A673 (cell line): ENCODE measurements at regions not wholly inside any gene's neighbourhood (a gene's known extent, or its start where the extent isn't known, plus 50 kb on each side); places are given as distances from the start of the nearest gene placed in this dataset.

Experiments used
- BruUV-seq: library from RNA; stranded (reverse); fragments of 400-500 nt; replicated peaks from 2 replicates; lab custom pipeline; 2021; lab: Mats Ljungman, UMichigan
- CTCF ChIA-PET: fragments of 300-600 bp; sonication (Branson Sonifier 250); formaldehyde crosslinking; loops from one replicate; lab custom pipeline; 2022; ENCODE audit warnings: antibody characterized with exemption; lab: Charles Lee
- POLR2A ChIA-PET: fragments of 300-600 bp; sonication (Branson Sonifier 250); formaldehyde crosslinking; loops from one replicate; lab custom pipeline; 2022; ENCODE audit warnings: antibody characterized with exemption; ENCODE audit not compliant: low non-redundant PET; lab: Charles Lee
- DNase-seq: peaks from one replicate; pipeline ENCODE4 v3.0.0-alpha.2; 2015; ENCODE audit warnings: low spot score
- H3K27ac ChIP-seq: fragments of 200-600 bp; sonication (generic); 2 replicates; pipeline ENCODE4 v1.5.1; 2016; ENCODE audit warnings: mixed run types, low read depth, mild to moderate bottlenecking, mixed read lengths, antibody characterized with exemption, low read length; ENCODE audit not compliant: poor library complexity, severe bottlenecking
- H3K27me3 ChIP-seq: fragments of 200-600 bp; sonication (generic); replicated peaks from 2 replicates; pipeline ENCODE4 v1.6.1; 2017; ENCODE audit warnings: mixed run types, low read depth, mild to moderate bottlenecking, mixed read lengths, antibody characterized with exemption, low read length; ENCODE audit not compliant: insufficient read depth, poor library complexity
- H3K36me3 ChIP-seq: fragments of 200-600 bp; sonication (generic); 2 replicates; pipeline ENCODE4 v1.6.1; 2016; ENCODE audit warnings: mixed run types, mild to moderate bottlenecking, mixed read lengths, antibody characterized with exemption, low read length; ENCODE audit not compliant: insufficient read depth, poor library complexity, severe bottlenecking
- H3K4me1 ChIP-seq: fragments of 200-600 bp; sonication (generic); 2 replicates; pipeline ENCODE4 v1.6.1; 2017; ENCODE audit warnings: mixed run types, mild to moderate bottlenecking, mixed read lengths, antibody characterized with exemption, low read length; ENCODE audit not compliant: insufficient read depth, poor library complexity, severe bottlenecking
- H3K4me3 ChIP-seq: fragments of 200-600 bp; sonication (generic); 2 replicates; pipeline ENCODE4 v1.5.1; 2016; ENCODE audit warnings: low read depth, mixed run types, mild to moderate bottlenecking, mixed read lengths, low read length; ENCODE audit not compliant: poor library complexity, severe bottlenecking
- H3K9me3 ChIP-seq: fragments of 200-600 bp; sonication (generic); 2 replicates; pipeline ENCODE4 v1.6.1; 2016; ENCODE audit warnings: mixed run types, low read depth, mild to moderate bottlenecking, mixed read lengths, antibody characterized with exemption, low read length; ENCODE audit not compliant: poor library complexity, severe bottlenecking
- EZH2 ChIP-seq: fragments of 200-600 bp; sonication (generic); IDR thresholded peaks from 2 replicates; pipeline ENCODE4 v1.6.1; 2017; ENCODE audit warnings: borderline replicate concordance, low read depth, mild to moderate bottlenecking, mixed read lengths, antibody characterized with exemption, low read length; ENCODE audit not compliant: poor library complexity, severe bottlenecking
- intact Hi-C: fragments of 100-400 bp; cut with micrococcal nuclease; formaldehyde crosslinking; loops from one replicate; pipeline ENCODE4 v1.10.0; 2022; ENCODE audit not compliant: unreplicated experiment
- TF ChIP-seq, protein P1 (sequence below): fragments of 300-800, 200-600 bp; sonication (generic); conservative IDR thresholded peaks from 2 replicates; pipeline ENCODE4 v1.5.1; 2017; ENCODE audit warnings: low read depth, mild to moderate bottlenecking, antibody characterized with exemption, low read length, moderate library complexity, mixed read lengths

DNA sequence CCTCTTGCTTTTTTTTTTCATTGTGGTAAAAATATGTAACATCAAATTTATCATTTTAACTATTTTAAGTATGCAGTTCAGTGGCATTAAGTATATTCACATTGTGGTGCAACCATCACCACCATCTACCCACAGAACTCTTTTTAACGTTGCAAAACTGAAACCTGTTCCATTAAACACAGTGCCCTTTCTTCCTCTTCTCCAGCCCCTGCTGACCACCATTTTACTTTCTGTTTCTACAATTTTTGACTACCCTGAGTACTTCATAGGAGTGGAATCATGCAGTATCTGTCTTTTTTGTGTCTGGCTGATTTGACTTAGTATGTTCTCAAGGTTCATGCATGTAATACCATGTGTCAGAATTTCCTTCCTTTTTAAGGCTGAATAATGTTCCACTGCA is 153.1 kb downstream of the FGF9 start:
- Histone ChIP-seq H3K4me3 (no peak overlapping the region), H3K36me3 (no peaks in the 10 kb centered on the region), H3K9me3 (no peaks in the 10 kb centered on the region), H3K27me3 (peaks cover 4% of the 10 kb centered on the region), H3K27ac (no peak overlapping the region), H3K4me1 (no peaks in the 10 kb centered on the region)
- intact Hi-C loops, result no loop called here
- no peak for DNase-seq
- no TSS peak for BruUV-seq
- ChIA-PET CTCF (no interaction called here), POLR2A (no interaction called here)
- no peak for TF ChIP-seq EZH2
- TF ChIP-seq, protein P1, sequence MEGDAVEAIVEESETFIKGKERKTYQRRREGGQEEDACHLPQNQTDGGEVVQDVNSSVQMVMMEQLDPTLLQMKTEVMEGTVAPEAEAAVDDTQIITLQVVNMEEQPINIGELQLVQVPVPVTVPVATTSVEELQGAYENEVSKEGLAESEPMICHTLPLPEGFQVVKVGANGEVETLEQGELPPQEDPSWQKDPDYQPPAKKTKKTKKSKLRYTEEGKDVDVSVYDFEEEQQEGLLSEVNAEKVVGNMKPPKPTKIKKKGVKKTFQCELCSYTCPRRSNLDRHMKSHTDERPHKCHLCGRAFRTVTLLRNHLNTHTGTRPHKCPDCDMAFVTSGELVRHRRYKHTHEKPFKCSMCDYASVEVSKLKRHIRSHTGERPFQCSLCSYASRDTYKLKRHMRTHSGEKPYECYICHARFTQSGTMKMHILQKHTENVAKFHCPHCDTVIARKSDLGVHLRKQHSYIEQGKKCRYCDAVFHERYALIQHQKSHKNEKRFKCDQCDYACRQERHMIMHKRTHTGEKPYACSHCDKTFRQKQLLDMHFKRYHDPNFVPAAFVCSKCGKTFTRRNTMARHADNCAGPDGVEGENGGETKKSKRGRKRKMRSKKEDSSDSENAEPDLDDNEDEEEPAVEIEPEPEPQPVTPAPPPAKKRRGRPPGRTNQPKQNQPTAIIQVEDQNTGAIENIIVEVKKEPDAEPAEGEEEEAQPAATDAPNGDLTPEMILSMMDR, result no peak

DNA sequence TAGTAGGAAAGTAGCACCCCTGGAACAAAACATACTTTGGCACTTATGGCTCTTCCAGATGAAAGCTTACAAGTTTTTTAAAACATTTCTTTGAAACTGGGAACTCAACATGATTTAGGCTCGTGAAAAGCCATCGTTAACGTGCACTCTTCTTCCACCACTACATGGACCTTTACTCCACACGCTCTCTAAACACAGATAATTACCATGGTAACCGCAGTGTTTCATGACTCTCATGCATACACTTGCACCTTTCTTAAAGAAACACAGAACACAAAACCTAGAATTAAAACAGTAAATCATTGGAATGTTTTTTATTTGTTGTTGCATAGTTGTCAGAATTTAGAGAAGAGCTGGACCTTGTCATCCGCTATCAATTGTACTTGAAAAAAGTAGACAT is 154.3 kb downstream of the FGF9 start:
- peaks cover 4% of the 10 kb centered on the region for H3K27me3 ChIP-seq
- H3K4me3 ChIP-seq, result no peak overlapping the region
- ChIA-PET POLR2A (interaction anchor here (0.7 kb wide), 1 partner anchor 20 kb away, joined by 3 read pairs; no protein-coding TSS in a partner anchor), CTCF (no interaction called here)
- TF ChIP-seq EZH2, result no peak
- TF ChIP-seq, protein P1, result no peak
- no peak for DNase-seq
- H3K4me1 ChIP-seq, result no peaks in the 10 kb centered on the region
- no peaks in the 10 kb centered on the region for H3K9me3 ChIP-seq
- H3K27ac ChIP-seq, result no peak overlapping the region
- BruUV-seq, result no TSS peak
- intact Hi-C loops, result no loop called here
- no peaks in the 10 kb centered on the region for H3K36me3 ChIP-seq

DNA sequence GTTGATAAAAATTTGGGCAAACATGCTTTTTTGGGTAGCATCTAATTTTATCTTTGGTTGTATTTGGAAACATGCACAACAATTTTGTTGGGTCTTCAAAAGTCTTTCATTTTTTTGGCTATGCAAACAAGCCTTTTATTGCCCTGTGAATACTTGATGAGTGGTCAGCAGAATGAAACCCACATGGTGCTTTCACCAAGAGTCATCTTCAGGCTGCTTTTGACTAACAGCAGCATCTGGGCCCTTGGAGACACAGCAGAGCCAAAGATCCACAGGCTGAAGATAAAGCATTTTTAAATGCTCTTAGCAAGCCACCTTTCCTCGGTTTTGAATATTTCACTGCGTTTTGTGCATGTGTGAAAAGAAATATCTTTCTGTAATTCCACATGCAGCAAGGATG is 154.9 kb downstream of the FGF9 start:
- no TSS peak for BruUV-seq
- H3K4me1 ChIP-seq, result no peaks in the 10 kb centered on the region
- no peak overlapping the region for H3K4me3 ChIP-seq
- POLR2A ChIA-PET, result interaction anchor here (0.7 kb wide), 1 partner anchor 20 kb away, joined by 3 read pairs; no protein-coding TSS in a partner anchor
- intact Hi-C loops, result no loop called here
- CTCF ChIA-PET, result no interaction called here
- no peaks in the 10 kb centered on the region for H3K36me3 ChIP-seq
- no peaks in the 10 kb centered on the region for H3K9me3 ChIP-seq
- H3K27ac ChIP-seq, result no peak overlapping the region
- no peak for TF ChIP-seq EZH2
- TF ChIP-seq, protein P1, result no peak
- no peak for DNase-seq
- H3K27me3 ChIP-seq, result peaks cover 4% of the 10 kb centered on the region
